Stimulated activated CD8-positive, alpha-beta memory T cell treated with anti-CD3 and anti-CD28 coated beads, Interleukin-15, amount 100 ng/mL, for 1 hour (primary cell): ENCODE measurements at regions not wholly inside any gene's neighbourhood (a gene's known extent, or its start where the extent isn't known, plus 50 kb on each side); places are given as distances from the start of the nearest gene placed in this dataset.
"Not testable (repeated sequence)": the region's sequence is repeated elsewhere in the genome, so short reads cannot be mapped to it uniquely, and the experiment has no call there.

Experiments
- DNase-seq: peaks from one replicate; pipeline ENCODE4 v3.0.0-alpha.2; 2020; ENCODE audit warnings: low read depth

DNA sequence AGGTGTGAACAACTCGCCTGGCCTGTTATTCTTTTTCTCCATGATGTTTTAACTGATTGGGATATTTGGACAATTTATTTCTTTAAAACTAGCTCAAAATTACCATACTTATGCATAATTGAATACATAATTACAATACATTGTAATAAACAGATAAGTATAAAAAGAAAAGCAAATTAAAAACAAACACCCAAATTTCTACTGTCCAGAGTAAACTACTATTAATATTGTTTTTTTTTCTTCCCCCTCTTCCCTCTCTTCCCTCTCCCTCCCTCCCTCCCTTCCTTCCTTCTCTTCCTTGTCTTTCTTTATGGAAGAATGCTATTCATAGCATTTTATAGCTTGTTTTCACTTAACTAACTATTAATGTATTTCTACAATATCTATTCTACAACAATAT, 117.7 kb upstream of the IVNS1ABP start:
- DNase-seq = no peak

DNA sequence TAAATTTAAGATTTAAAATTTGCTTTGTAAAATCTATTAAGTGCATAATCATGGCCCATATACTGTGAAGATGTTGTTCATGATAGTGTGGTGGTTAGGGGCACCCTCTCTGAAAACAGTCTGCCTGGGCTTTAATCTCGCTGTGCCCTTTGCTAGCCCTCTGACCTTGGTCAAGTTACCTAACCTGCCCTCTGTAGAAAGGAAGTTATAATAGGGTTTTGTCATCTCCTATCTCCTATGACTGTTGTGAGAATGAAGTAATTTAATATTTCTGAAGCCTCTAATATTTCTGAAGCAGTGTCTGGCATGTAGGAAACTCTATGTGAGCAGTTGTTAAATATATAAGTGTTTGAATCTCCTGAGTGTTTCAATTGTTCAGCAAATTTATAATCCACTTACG, 116.6 kb upstream of the IVNS1ABP start:
- DNase-seq = no peak

GRCh38 chr1:185432948-185433347, 115.9 kb upstream of the IVNS1ABP start:
- DNase-seq = no peak

- DNase-seq = no peak
Observed at GRCh38 chr1:185431612-185432011, 114.6 kb upstream of the IVNS1ABP start.

DNA sequence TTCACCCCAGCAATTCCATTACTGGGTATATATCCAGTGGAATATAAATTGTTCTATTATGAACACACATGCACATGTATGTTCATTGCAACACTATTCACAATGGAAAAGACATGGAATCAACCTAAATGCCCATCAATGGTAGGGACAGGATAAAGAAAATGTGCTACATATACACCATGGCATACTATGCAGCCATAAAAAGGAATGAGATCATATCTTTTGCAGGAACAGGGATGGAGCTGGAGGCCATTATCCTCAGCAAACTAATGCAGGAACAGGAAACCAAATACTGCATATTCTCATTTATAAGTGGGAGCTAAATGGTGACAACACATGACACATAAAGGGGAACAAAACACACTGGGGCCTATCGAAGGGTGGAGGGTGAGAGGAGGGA, 112.6 kb upstream of the IVNS1ABP start:
- DNase-seq = not testable (repeated sequence)

- DNase-seq = no peak
Observed at GRCh38 chr1:185427776-185428175, 110.7 kb upstream of the IVNS1ABP start.

GRCh38 chr1:185427264-185427663, 110.2 kb upstream of the IVNS1ABP start:
- no peak for DNase-seq

- DNase-seq = no peak
Observed at GRCh38 chr1:185426848-185427247, 109.8 kb upstream of the IVNS1ABP start.

- DNase-seq = no peak
Observed at GRCh38 chr1:185425163-185425562, 108.1 kb upstream of the IVNS1ABP start.

- no peak for DNase-seq
Observed at GRCh38 chr1:185421485-185422107, 104.6 kb upstream of the IVNS1ABP start.

DNA sequence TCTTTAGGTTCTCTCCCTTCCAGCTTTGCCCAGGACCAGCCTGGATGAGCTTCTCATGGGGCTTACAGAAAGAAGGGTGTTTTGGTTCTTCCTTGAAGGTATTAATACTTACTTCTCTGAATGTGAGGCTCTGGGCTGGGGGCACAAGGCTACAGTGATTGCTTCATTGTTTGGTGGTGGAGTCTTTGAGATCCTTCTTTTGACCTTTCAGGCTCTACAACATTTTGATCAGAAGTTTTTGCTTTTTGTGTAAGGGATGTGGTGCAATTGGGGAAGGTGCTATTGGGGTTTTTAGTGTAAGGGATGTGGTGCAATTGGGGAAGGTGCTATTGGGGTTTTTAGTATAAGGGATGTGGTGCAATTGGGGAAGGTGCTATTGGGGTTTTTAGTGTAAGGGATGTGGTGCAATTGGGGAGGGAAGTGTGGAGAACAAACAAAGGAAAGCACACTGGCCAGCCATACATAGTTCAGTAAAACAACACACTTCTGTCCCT, 103.6 kb upstream of the IVNS1ABP start:
- no peak for DNase-seq

GRCh38 chr1:185419718-185420117, 102.7 kb upstream of the IVNS1ABP start:
- no peak for DNase-seq

DNA sequence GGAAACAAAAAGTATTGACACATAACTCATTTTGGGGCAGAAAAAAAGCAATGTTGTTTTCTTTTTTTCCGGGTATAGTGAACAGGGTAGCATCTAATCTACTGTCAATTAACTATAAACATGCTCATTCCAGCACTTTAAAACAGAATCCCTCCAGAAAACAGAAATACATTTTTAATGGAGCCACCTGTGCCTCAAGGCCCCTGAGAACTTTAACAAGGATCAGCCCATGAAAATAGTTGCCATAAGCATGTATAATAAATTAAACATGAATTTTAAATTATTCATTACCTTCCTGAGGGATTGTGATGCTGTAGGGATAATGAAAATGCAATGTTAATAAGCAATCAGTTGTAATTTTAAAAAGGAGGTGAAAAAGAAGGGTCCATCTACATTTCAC, 101.4 kb upstream of the IVNS1ABP start:
- no peak for DNase-seq

GRCh38 chr1:185412385-185413087, 95.5 kb upstream of the IVNS1ABP start:
- no peak for DNase-seq

DNA sequence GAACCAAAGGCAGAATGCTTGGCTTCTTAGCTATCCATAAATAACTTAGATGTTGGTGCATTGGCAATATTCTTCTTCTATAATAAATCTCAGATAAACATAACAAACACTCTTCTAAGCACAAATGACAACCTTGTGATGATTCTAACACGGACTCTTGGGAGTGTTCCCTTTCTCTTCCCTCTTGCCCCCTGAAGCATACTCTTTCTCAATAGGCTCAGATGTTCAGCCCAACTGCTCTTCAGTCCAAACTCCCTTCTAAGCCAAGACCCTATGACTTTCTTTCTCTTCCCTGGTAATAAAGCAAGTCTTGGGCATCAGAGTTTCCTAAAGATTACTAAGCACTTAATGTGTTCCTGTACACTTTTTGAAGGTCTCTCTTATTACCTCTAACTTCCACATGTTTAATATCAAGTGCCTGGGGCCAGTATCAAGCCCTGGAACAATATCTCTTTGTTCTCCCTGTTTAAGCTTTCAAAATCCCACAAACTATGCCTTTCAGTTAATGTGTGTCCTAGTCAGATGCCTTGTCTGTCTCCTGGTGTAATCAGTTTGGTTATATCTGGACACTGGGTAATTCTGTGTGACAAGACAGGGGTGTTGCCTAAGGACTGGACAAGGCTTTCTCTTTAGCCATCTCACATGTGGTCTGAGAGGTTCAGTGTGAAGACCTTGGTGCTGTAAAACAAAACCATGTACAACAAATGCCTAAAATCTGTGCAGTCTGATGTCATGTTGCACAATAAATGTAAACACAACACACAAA, 92.9 kb upstream of the IVNS1ABP start:
- DNase-seq = no peak

DNA sequence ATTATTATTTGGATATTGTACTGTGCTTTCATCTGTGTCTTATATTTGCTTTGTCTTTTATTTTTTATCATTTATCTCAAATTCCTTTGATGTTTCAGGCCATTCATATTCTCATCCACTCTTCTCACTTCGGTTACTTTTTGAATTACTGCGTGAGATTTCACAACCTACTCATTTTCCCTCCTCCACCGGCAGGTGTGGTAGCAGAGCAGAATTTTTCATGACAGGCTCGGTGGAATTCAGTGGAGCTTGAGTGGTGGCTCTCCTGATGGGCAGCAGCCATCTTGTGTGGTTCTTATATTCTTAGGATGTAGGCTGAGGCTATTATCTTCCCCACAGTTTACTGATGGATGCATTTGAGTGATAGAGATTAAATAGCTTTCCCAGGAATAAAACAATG, 92.3 kb upstream of the IVNS1ABP start:
- no peak for DNase-seq

DNA sequence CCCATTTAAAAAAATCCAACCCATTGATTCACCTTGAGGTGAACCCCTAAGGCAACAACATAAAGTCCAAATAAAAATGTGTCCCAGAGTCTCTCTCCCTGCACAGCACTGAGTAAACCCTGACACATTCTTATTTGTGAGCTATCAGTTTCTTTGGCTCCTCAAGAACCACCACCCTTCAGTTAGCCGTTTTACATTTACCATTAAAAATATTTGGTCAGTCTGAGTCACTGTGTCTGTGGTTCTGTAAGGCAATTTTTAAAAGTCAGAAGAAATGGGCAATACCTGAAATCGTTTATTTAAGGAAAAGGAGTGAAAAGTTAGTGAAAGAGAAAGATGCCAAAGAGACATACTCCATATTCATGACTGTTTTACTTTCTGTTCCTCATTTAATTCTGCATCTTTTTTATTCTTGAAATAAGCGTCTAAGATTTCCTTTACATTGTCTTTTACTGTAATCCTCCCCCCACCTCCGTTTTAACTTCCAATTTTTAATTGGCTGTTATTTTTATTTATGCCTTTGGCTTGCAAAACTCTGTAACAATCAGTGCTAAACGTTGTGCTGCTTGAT, 91.7 kb upstream of the IVNS1ABP start:
- DNase-seq = no peak

DNA sequence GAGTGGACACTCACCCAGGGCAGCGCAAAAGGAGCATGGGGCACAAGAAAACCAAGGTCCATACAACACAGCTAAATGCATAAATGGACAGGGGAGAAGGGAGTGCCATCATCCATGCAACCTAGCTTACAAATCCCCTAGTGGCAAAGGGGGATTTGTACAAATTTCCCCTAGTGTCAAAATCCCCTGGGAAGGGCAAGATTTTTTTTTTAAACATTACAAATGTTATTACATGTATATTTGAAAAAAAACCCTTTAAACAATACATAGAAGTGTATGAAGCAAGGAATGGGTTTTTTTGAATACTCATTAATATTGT, 89.6 kb upstream of the IVNS1ABP start:
- DNase-seq = no peak

GRCh38 chr1:185406006-185406690, 89.1 kb upstream of the IVNS1ABP start:
- no peak for DNase-seq

DNA sequence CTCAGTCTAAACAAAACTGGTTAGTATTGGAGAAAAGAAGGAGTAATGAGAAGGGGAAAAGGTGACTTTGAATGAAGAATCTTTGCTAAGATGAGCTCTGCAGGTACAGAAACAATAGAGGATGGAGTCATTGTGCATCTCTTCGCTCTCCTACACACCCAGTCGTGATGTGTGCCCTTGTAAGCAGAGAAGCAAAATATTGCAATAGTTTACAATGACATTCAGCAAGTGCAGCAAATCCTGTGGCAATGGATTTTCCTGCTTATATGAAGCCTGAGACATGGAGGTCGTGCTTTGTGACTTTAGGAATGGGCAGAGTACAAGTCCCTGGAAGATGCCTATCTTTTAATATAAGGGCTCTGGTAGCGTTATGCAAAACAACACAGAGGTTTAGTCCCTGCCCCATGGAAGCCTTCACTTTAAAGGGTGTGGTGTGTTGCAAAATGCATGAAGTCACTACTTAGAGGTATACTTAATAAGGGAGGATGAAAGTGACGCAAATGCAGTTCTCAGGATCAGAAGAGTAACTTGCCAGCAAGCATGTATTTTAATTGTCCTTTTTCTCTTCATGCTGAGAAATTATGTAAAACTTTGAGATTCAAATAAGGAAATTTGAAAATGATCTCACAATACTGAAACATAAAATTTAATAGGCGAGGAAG, 88.0 kb upstream of the IVNS1ABP start:
- DNase-seq = no peak

- no peak for DNase-seq
Observed at GRCh38 chr1:185404291-185404690, 87.2 kb upstream of the IVNS1ABP start.

- no peak for DNase-seq
Observed at GRCh38 chr1:185402930-185403329, 85.9 kb upstream of the IVNS1ABP start.
